K562 (cell line): ENCODE measurements at regions not wholly inside any gene's neighbourhood (a gene's known extent, or its start where the extent isn't known, plus 50 kb on each side); places are given as distances from the start of the nearest gene placed in this dataset.

Experiments
- ATAC-seq: fragments of 200-7000 bp; cut with Tn5 transposase; 3 replicates; pipeline ENCODE4 v1.9.1; 2020; ENCODE audit warnings: moderate library complexity
- BruUV-seq: library from RNA; stranded (reverse); fragments of 400-500 nt; replicated peaks from 2 replicates; lab custom pipeline; 2021; lab: Mats Ljungman, UMichigan
- CTCF ChIA-PET: fragments of 300-600 bp; formaldehyde crosslinking; extraction: SDS; loops from one replicate; lab custom pipeline; 2021; ENCODE audit warnings: low intra/inter-chr PET ratio; lab: Yijun Ruan, JAX
- POLR2A ChIA-PET: fragments of 300-600, 350-650 bp; sonication (Branson Sonifier 250); formaldehyde crosslinking; extraction: SDS; loops from one replicate; lab custom pipeline; 2021; ENCODE audit warnings: antibody characterized with exemption, inconsistent platforms; lab: Yijun Ruan, JAX
- DNase-seq, 4 experiments: peaks; one replicate each; pipeline versions ENCODE4 v3.0.0 to v3.0.0-alpha.2; 2011 to 2018; ENCODE audit warnings: low spot score in 3 of 4, mixed read lengths in 3 of 4; ENCODE audit errors: extremely low read depth in 1 of 4
- FAIRE-seq: peaks from 2 replicates; lab custom pipeline; 2011; peaks lifted over from hg19 to GRCh38; lab: Jason Lieb, UNC
- H2AFZ ChIP-seq: 2 replicates; pipeline ENCODE4 v1.6.0; 2011; ENCODE audit warnings: low read depth, low read length, control low read depth, inconsistent platforms
- H3K27ac ChIP-seq: fragments of 200-600 bp; 3 replicates; pipeline ENCODE4 v1.8.0; 2011; ENCODE audit warnings: low read depth, mild to moderate bottlenecking, control low read depth, inconsistent platforms, low read length, moderate library complexity, mixed read lengths; ENCODE audit errors: extremely low read depth
- H3K27me3 ChIP-seq, 2 experiments: fragments of 300-600 bp in 1 of 2; 2 replicates in 1 of 2; 3 replicates in 1 of 2; pipeline versions ENCODE4 v1.6.0 to v1.8.0; 2011; ENCODE audit warnings: inconsistent platforms in 2 of 2, low read length in 2 of 2, mild to moderate bottlenecking in 1 of 2, mixed read lengths in 1 of 2, moderate library complexity in 1 of 2; ENCODE audit not compliant: control insufficient read depth in 2 of 2, insufficient read depth in 2 of 2
- H3K36me3 ChIP-seq: fragments of 300-600 bp; 3 replicates; pipeline ENCODE4 v1.8.0; 2011; ENCODE audit warnings: mild to moderate bottlenecking, low read length, inconsistent platforms; ENCODE audit not compliant: control insufficient read depth, insufficient read depth
- H3K4me1 ChIP-seq, 2 experiments: fragments of 200-600 bp in 1 of 2; replicated peaks in 1 of 2; 2 replicates in 1 of 2; 3 replicates in 1 of 2; pipeline versions ENCODE4 v1.5.1 to v1.8.0; 2011; ENCODE audit warnings: inconsistent platforms in 2 of 2, low read length in 2 of 2, mild to moderate bottlenecking in 1 of 2, mixed read lengths in 1 of 2, moderate library complexity in 1 of 2; ENCODE audit not compliant: control insufficient read depth in 2 of 2, insufficient read depth in 2 of 2
- H3K4me2 ChIP-seq: 2 replicates; pipeline ENCODE4 v1.6.1; 2011; ENCODE audit warnings: low read length, control low read depth, inconsistent platforms, mixed read lengths; ENCODE audit not compliant: insufficient read depth
- H3K4me3 ChIP-seq: fragments of 200-600 bp; sonication (generic), shearing (Covaris generic); 2 replicates; pipeline ENCODE4 v1.5.1; 2016; ENCODE audit warnings: control low read depth, inconsistent platforms
- H3K79me2 ChIP-seq: fragments of 200-600 bp; 3 replicates; pipeline ENCODE4 v1.8.0; 2011; ENCODE audit warnings: low read length, inconsistent platforms; ENCODE audit not compliant: control insufficient read depth, insufficient read depth
- H3K9ac ChIP-seq, 2 experiments: 2 replicates each; pipeline versions ENCODE4 v1.6.0 to v1.6.1; 2011; ENCODE audit warnings: low read depth in 2 of 2, low read length in 2 of 2, control low read depth in 1 of 2, inconsistent platforms in 1 of 2, mild to moderate bottlenecking in 1 of 2, mixed read lengths in 1 of 2; ENCODE audit not compliant: insufficient read depth in 1 of 2
- H3K9me1 ChIP-seq: one replicate; pipeline ENCODE4 v1.6.0; 2011; ENCODE audit warnings: inconsistent platforms, mild to moderate bottlenecking, low read length, moderate library complexity; ENCODE audit not compliant: control insufficient read depth, insufficient read depth
- H3K9me3 ChIP-seq: replicated peaks from 2 replicates; pipeline ENCODE4 v1.5.1; 2011; ENCODE audit warnings: low read depth, low read length, inconsistent platforms; ENCODE audit not compliant: control insufficient read depth, insufficient read depth
- H4K20me1 ChIP-seq: replicated peaks from 2 replicates; pipeline ENCODE4 v1.6.1; 2011; ENCODE audit warnings: low read length, inconsistent platforms, mixed read lengths; ENCODE audit not compliant: control insufficient read depth, insufficient read depth
- ARHGAP35 ChIP-seq: fragments of 450-650 bp; IDR thresholded peaks from 2 replicates; pipeline ENCODE4 v1.6.1; 2018; ENCODE audit not compliant: partially characterized antibody
- EP300 ChIP-seq: IDR thresholded peaks from 2 replicates; pipeline ENCODE4 v1.6.1; 2012; ENCODE audit warnings: low read length, improper control_type of control experiment
- FOXA1 ChIP-seq: fragments of 450-650 bp; IDR thresholded peaks from 2 replicates; pipeline ENCODE4 v1.6.1; 2016; ENCODE audit warnings: mild to moderate bottlenecking, borderline replicate concordance
- HIVEP1 ChIP-seq: fragments of 250-450 bp; sonication (Bioruptor Pico); IDR thresholded peaks from 2 replicates; pipeline ENCODE4 v1.4.0; 2020; ENCODE audit warnings: mild to moderate bottlenecking
- RREB1 ChIP-seq: fragments of 250-450 bp; sonication (Bioruptor Pico); IDR thresholded peaks from 2 replicates; pipeline ENCODE4 v1.4.0; 2020
- SIRT6 ChIP-seq: IDR thresholded peaks from one replicate; pipeline ENCODE4 v1.6.1; 2012; ENCODE audit warnings: low read depth, mild to moderate bottlenecking, control low read depth, inconsistent platforms, low read length, moderate library complexity
- SMAD2 ChIP-seq: fragments of 150-350 bp; IDR thresholded peaks from 2 replicates; pipeline ENCODE4 v1.6.1; 2014; ENCODE audit warnings: low read depth, mild to moderate bottlenecking, low read length
- WGBS: fragments of 100-300 bp; shearing (Covaris generic); methylation state at CpG from one replicate; pipeline ENCODE4 v1.1.6; 2016; ENCODE audit warnings: low coverage, mixed read lengths; ENCODE audit not compliant: insufficient coverage; ENCODE audit errors: missing lambda C conversion rate; 5-methylcytosine and 5-hydroxymethylcytosine counted together
- in situ Hi-C: fragments of 300-500 bp; cut with MboI; formaldehyde crosslinking; loops from 4 replicates; pipeline ENCODE4 v1.15.0; 2018; ENCODE audit warnings: inconsistent platforms, mixed read lengths
- intact Hi-C: fragments of 100-400 bp; cut with micrococcal nuclease; formaldehyde crosslinking; loops from 2 replicates; pipeline ENCODE4 v1.14.2; 2022

GRCh38 chr6:25105070-25105925, 169.5 kb upstream of the RIPOR2 start:
- no peak for TF ChIP-seq ARHGAP35
- no peak for TF ChIP-seq HIVEP1 (CRISPR knock-in tag)
- no peak for TF ChIP-seq FOXA1
- no peak for TF ChIP-seq RREB1
- no peak for TF ChIP-seq EP300
- TF ChIP-seq SIRT6 = no peak
- no peak for TF ChIP-seq SMAD2
- TF ChIP-seq, all 486 proteins: peak for 0
- ATAC-seq (no peak), FAIRE-seq (no peak), DNase-seq (no peak)
- no peaks in the 10 kb centered on the region for H4K20me1 ChIP-seq
- H3K27me3 ChIP-seq = no peaks in the 10 kb centered on the region
- no peaks in the 10 kb centered on the region for H3K9me1 ChIP-seq
- H3K4me1 ChIP-seq = no peaks in the 10 kb centered on the region
- H3K4me2 ChIP-seq = no peak overlapping the region
- ChIA-PET POLR2A (interaction anchor here (0.8 kb wide), 1 partner anchor 18 kb away, joined by 3 read pairs; no protein-coding TSS in a partner anchor), CTCF (no interaction called here)
- no peak overlapping the region for H3K9ac ChIP-seq
- in situ Hi-C loops (no loop called here), intact Hi-C loops (no loop called here)
- no peaks in the 10 kb centered on the region for H3K9me3 ChIP-seq
- 6% methylated on average over 7 of the region's 7 CpGs for WGBS
- no peak overlapping the region for H2AFZ ChIP-seq
- no peaks in the 10 kb centered on the region for H3K79me2 ChIP-seq
- no TSS peak for BruUV-seq
- H3K4me3 ChIP-seq = no peak overlapping the region
- H3K27ac ChIP-seq = no peak overlapping the region
- H3K36me3 ChIP-seq = no peaks in the 10 kb centered on the region
